ENCODE measurements at regions not wholly inside any gene's neighbourhood (a gene's known extent, or its start where the extent isn't known, plus 50 kb on each side); places are given as distances from the start of the nearest gene placed in this dataset.
"Not testable (repeated sequence)": the region's sequence is repeated elsewhere in the genome, so short reads cannot be mapped to it uniquely, and the experiment has no call there.

- H3K4me2 ChIP-seq = no peak overlapping the region
- no peak for TF ChIP-seq CHD2 (IDR thresholded peaks at IDR 0.05; ENCODE audit: low read length, partially characterized antibody)
- no peak for TF ChIP-seq USF2 (IDR thresholded peaks at IDR 0.05)
- TF ChIP-seq JUNB (IDR thresholded peaks at IDR 0.05) = no peak
- TF ChIP-seq BCL3 (IDR thresholded peaks at IDR 0.05) = no peak
- TF ChIP-seq HOXA7 (CRISPR knock-in tag; IDR thresholded peaks at IDR 0.05) = no peak
- TF ChIP-seq CTCF (IDR thresholded peaks at IDR 0.05) = no peak
- no peak for TF ChIP-seq EHF (CRISPR knock-in tag; IDR thresholded peaks at IDR 0.05)
- TF ChIP-seq FOSB (CRISPR knock-in tag; IDR thresholded peaks at IDR 0.05) = no peak
- no peak for TF ChIP-seq CBX2 (IDR thresholded peaks at IDR 0.05; ENCODE audit: borderline replicate concordance, low read depth)
- TF ChIP-seq KDM5A (IDR thresholded peaks at IDR 0.05) = no peak
- no peak for TF ChIP-seq JUN (IDR thresholded peaks at IDR 0.05)
- TF ChIP-seq BHLHE40 (IDR thresholded peaks at IDR 0.05; ENCODE audit: low read depth, low read length) = no peak
- no peak for TF ChIP-seq HEYL (CRISPR knock-in tag; IDR thresholded peaks at IDR 0.05)
- no peak for TF ChIP-seq RARB (CRISPR knock-in tag; IDR thresholded peaks at IDR 0.05)
- no peaks in the 10 kb centered on the region for H3K4me1 ChIP-seq
- FAIRE-seq (no peak), ATAC-seq (no peak), DNase-seq (ENCODE audit: low read depth in 1 of 2, low spot score in 1 of 2) (no peak)
- H3K4me3 ChIP-seq = no peak overlapping the region
- ChIA-PET CTCF (no interaction called here), POLR2A (no interaction called here)
- no peaks in the 10 kb centered on the region for H3K9me3 ChIP-seq
- 57% methylated on average over 6 of the region's 6 CpGs for WGBS (ENCODE audit: missing lambda C conversion rate)
- H3K27ac ChIP-seq = no peak overlapping the region
Measured at GRCh38 chr6:112526594-112526993, 179.5 kb downstream of the RFPL4B start.

GRCh38 chr6:112528306-112528705 is 181.2 kb downstream of the RFPL4B start:
- ATAC-seq; CTCF ChIA-PET; POLR2A ChIA-PET; DNase-seq (ENCODE audit: low read depth in 1 of 2, low spot score in 1 of 2); H3K4me3 ChIP-seq; FAIRE-seq; H3K4me2 ChIP-seq; H3K4me1 ChIP-seq; H3K9me3 ChIP-seq; H3K27ac ChIP-seq: not testable (repeated sequence)
- WGBS (ENCODE audit: missing lambda C conversion rate) = 87% methylated on average over 7 of the region's 29 CpGs

- Histone ChIP-seq H3K4me1 (no peaks in the 10 kb centered on the region), H3K4me2 (no peak overlapping the region), H3K9me3 (no peaks in the 10 kb centered on the region), H3K4me3 (no peak overlapping the region), H3K27ac (no peak overlapping the region)
- 2% methylated on average over 2 of the region's 2 CpGs for WGBS (ENCODE audit: missing lambda C conversion rate)
- DNase-seq (ENCODE audit: low read depth in 1 of 2, low spot score in 1 of 2) (no peak), FAIRE-seq (no peak), ATAC-seq (no peak)
- ChIA-PET POLR2A (no interaction called here), CTCF (no interaction called here)
- TF ChIP-seq CHD4 (IDR thresholded peaks at IDR 0.05; ENCODE audit: borderline replicate concordance) = no peak
- no peak for TF ChIP-seq ZNF302 (CRISPR knock-in tag; IDR thresholded peaks at IDR 0.05)
- TF ChIP-seq RFX5 (IDR thresholded peaks at IDR 0.05) = no peak
- TF ChIP-seq JUN (IDR thresholded peaks at IDR 0.05) = no peak
- no peak for TF ChIP-seq ZSCAN20 (CRISPR knock-in tag; IDR thresholded peaks at IDR 0.05)
- TF ChIP-seq FOSB (CRISPR knock-in tag; IDR thresholded peaks at IDR 0.05) = no peak
- no peak for TF ChIP-seq E2F6 (IDR thresholded peaks at IDR 0.05; ENCODE audit: borderline replicate concordance, low read depth)
- no peak for TF ChIP-seq RCOR1 (IDR thresholded peaks at IDR 0.05; ENCODE audit: low read depth, low read length)
- no peak for TF ChIP-seq RARB (CRISPR knock-in tag; IDR thresholded peaks at IDR 0.05)
- TF ChIP-seq KDM5A (IDR thresholded peaks at IDR 0.05) = no peak
- TF ChIP-seq SREBF2 (IDR thresholded peaks at IDR 0.05) = no peak
- no peak for TF ChIP-seq HES2 (IDR thresholded peaks at IDR 0.05)
- TF ChIP-seq MAZ (IDR thresholded peaks at IDR 0.05; ENCODE audit: borderline replicate concordance, low read depth, low read length) = no peak
Measured at GRCh38 chr6:112535816-112536215, 188.7 kb downstream of the RFPL4B start.

Measured in A549 (cell line).